Natural killer cell treated with Interleukin-12 subunit alpha and Interleukin-12 subunit beta and Interleukin-15 and Interleukin-18, amount 100 ng/mL, for 72 hours (primary cell): ENCODE measurements at regions not wholly inside any gene's neighbourhood (a gene's known extent, or its start where the extent isn't known, plus 50 kb on each side); places are given as distances from the start of the nearest gene placed in this dataset.

ENCODE experiments used
- ATAC-seq, 2 donors: fragments of 150-1000 bp; cut with Tn5 transposase in 1 of 2; sonication (Bioruptor Pico), chemical (Tn5 transposase) in 1 of 2; 2 replicates each; pipeline ENCODE4 v1.10.0; 2021
- DNase-seq: peaks from one replicate; pipeline ENCODE4 v3.0.0; 2022; ENCODE audit warnings: low spot score
- H3K27ac Mint-ChIP-seq, 2 donors: 1 replicate in 1 of 2; 2 replicates in 1 of 2; pipeline ENCODE4 v1.8.0; 2022; ENCODE audit warnings: mixed read lengths in 2 of 2, mild to moderate bottlenecking in 1 of 2, moderate library complexity in 1 of 2
- H3K27me3 Mint-ChIP-seq, 2 donors: 1 replicate in 1 of 2; 2 replicates in 1 of 2; pipeline ENCODE4 v1.8.0; 2022; ENCODE audit warnings: mixed read lengths in 2 of 2
- H3K36me3 Mint-ChIP-seq: one replicate; pipeline ENCODE4 v1.8.0; 2022; ENCODE audit warnings: mixed read lengths
- H3K4me1 Mint-ChIP-seq, 2 donors: 1 replicate in 1 of 2; 2 replicates in 1 of 2; pipeline ENCODE4 v1.8.0; 2022; ENCODE audit warnings: low read depth in 2 of 2, mixed read lengths in 2 of 2, mild to moderate bottlenecking in 1 of 2
- H3K4me3 Mint-ChIP-seq: one replicate; pipeline ENCODE4 v1.8.0; 2022; ENCODE audit warnings: mixed read lengths
- H3K9me3 Mint-ChIP-seq: 2 replicates; pipeline ENCODE4 v1.8.0; 2022; ENCODE audit warnings: mixed read lengths

GRCh38 chr11:80986421-80987074 lies 1545.7 kb upstream of the TENM4 start:
- no peak for ATAC-seq
- no peak for DNase-seq
- H3K36me3 Mint-ChIP-seq: peaks cover 10% of the 10 kb centered on the region
- no peak overlapping the region for H3K27ac Mint-ChIP-seq
- peaks cover 21% of the 10 kb centered on the region for H3K9me3 Mint-ChIP-seq
- no peaks in the 10 kb centered on the region for H3K27me3 Mint-ChIP-seq
- H3K4me1 Mint-ChIP-seq: no peaks in the 10 kb centered on the region
- H3K4me3 Mint-ChIP-seq: no peak overlapping the region

GRCh38 chr11:80980227-80980626 lies 1539.4 kb upstream of the TENM4 start:
- Mint-ChIP-seq H3K4me3 (no peak overlapping the region), H3K36me3 (peaks cover 6% of the 10 kb centered on the region), H3K27me3 (no peaks in the 10 kb centered on the region), H3K4me1 (no peaks in the 10 kb centered on the region), H3K27ac (no peak overlapping the region), H3K9me3 (peaks cover 13% of the 10 kb centered on the region)
- no peak for DNase-seq
- no peak for ATAC-seq

GRCh38 chr11:80973786-80974185 lies 1533.0 kb upstream of the TENM4 start:
- H3K27me3 Mint-ChIP-seq: no peaks in the 10 kb centered on the region
- no peak for DNase-seq
- no peak for ATAC-seq
- no peak overlapping the region for H3K27ac Mint-ChIP-seq
- peaks cover 7% of the 10 kb centered on the region for H3K9me3 Mint-ChIP-seq
- no peaks in the 10 kb centered on the region for H3K36me3 Mint-ChIP-seq
- no peaks in the 10 kb centered on the region for H3K4me1 Mint-ChIP-seq
- no peak overlapping the region for H3K4me3 Mint-ChIP-seq

- Mint-ChIP-seq H3K9me3 (peaks cover 3% of the 10 kb centered on the region), H3K4me3 (no peak overlapping the region), H3K27ac (no peak overlapping the region), H3K4me1 (no peaks in the 10 kb centered on the region), H3K36me3 (peaks cover under 1% of the 10 kb centered on the region), H3K27me3 (no peaks in the 10 kb centered on the region)
- ATAC-seq: no peak
- DNase-seq: no peak
Observed at GRCh38 chr11:80970037-80970436, 1529.2 kb upstream of the TENM4 start.

GRCh38 chr11:80967649-80968048 lies 1526.8 kb upstream of the TENM4 start:
- H3K27me3 Mint-ChIP-seq: no peaks in the 10 kb centered on the region
- peaks cover 16% of the 10 kb centered on the region for H3K9me3 Mint-ChIP-seq
- peaks cover 7% of the 10 kb centered on the region for H3K36me3 Mint-ChIP-seq
- H3K4me1 Mint-ChIP-seq: no peaks in the 10 kb centered on the region
- ATAC-seq (no peak), DNase-seq (no peak)
- no peak overlapping the region for H3K27ac Mint-ChIP-seq
- H3K4me3 Mint-ChIP-seq: no peak overlapping the region

- Mint-ChIP-seq H3K27ac (no peak overlapping the region), H3K4me1 (no peaks in the 10 kb centered on the region), H3K9me3 (peaks cover 33% of the 10 kb centered on the region), H3K4me3 (no peak overlapping the region), H3K36me3 (peaks cover 17% of the 10 kb centered on the region), H3K27me3 (no peaks in the 10 kb centered on the region)
- DNase-seq (no peak), ATAC-seq (no peak)
Observed at GRCh38 chr11:80960381-80961029, 1519.7 kb upstream of the TENM4 start.

GRCh38 chr11:80959751-80960150 lies 1518.9 kb upstream of the TENM4 start:
- no peaks in the 10 kb centered on the region for H3K4me1 Mint-ChIP-seq
- no peak for DNase-seq
- H3K27ac Mint-ChIP-seq: no peak overlapping the region
- peaks cover 30% of the 10 kb centered on the region for H3K9me3 Mint-ChIP-seq
- no peak overlapping the region for H3K4me3 Mint-ChIP-seq
- ATAC-seq: no peak
- peaks cover 14% of the 10 kb centered on the region for H3K36me3 Mint-ChIP-seq
- H3K27me3 Mint-ChIP-seq: no peaks in the 10 kb centered on the region

GRCh38 chr11:80958987-80959386 lies 1518.2 kb upstream of the TENM4 start:
- H3K36me3 Mint-ChIP-seq: peaks cover 10% of the 10 kb centered on the region

GRCh38 chr11:80958361-80958760 lies 1517.5 kb upstream of the TENM4 start:
- no peak for ATAC-seq
- H3K27me3 Mint-ChIP-seq: no peaks in the 10 kb centered on the region
- peaks cover 10% of the 10 kb centered on the region for H3K36me3 Mint-ChIP-seq
- no peak overlapping the region for H3K4me3 Mint-ChIP-seq
- peaks cover 26% of the 10 kb centered on the region for H3K9me3 Mint-ChIP-seq
- DNase-seq: no peak
- H3K4me1 Mint-ChIP-seq: no peaks in the 10 kb centered on the region
- no peak overlapping the region for H3K27ac Mint-ChIP-seq

More at GRCh38 chr11:80958987-80959386, 1518.2 kb upstream of the TENM4 start:
- no peak for DNase-seq
- Mint-ChIP-seq H3K4me1 (no peaks in the 10 kb centered on the region), H3K27me3 (no peaks in the 10 kb centered on the region), H3K4me3 (no peak overlapping the region), H3K9me3 (peaks cover 29% of the 10 kb centered on the region), H3K27ac (no peak overlapping the region)
- no peak for ATAC-seq

GRCh38 chr11:80955588-80955987 lies 1514.8 kb upstream of the TENM4 start:
- peaks cover 17% of the 10 kb centered on the region for H3K9me3 Mint-ChIP-seq
- DNase-seq (no peak), ATAC-seq (no peak)
- no peaks in the 10 kb centered on the region for H3K4me1 Mint-ChIP-seq
- H3K27ac Mint-ChIP-seq: no peak overlapping the region
- H3K27me3 Mint-ChIP-seq: no peaks in the 10 kb centered on the region
- H3K4me3 Mint-ChIP-seq: no peak overlapping the region
- H3K36me3 Mint-ChIP-seq: peaks cover 12% of the 10 kb centered on the region

GRCh38 chr11:80948781-80949180 lies 1508.0 kb upstream of the TENM4 start:
- Mint-ChIP-seq H3K4me1 (no peaks in the 10 kb centered on the region), H3K9me3 (peaks cover 25% of the 10 kb centered on the region), H3K4me3 (no peak overlapping the region), H3K27me3 (no peaks in the 10 kb centered on the region), H3K27ac (no peak overlapping the region), H3K36me3 (peaks cover 9% of the 10 kb centered on the region)
- no peak for ATAC-seq
- no peak for DNase-seq

- H3K27me3 Mint-ChIP-seq: no peaks in the 10 kb centered on the region
- peaks cover 28% of the 10 kb centered on the region for H3K9me3 Mint-ChIP-seq
- H3K36me3 Mint-ChIP-seq: peaks cover 5% of the 10 kb centered on the region
- H3K4me3 Mint-ChIP-seq: no peak overlapping the region
- H3K4me1 Mint-ChIP-seq: no peaks in the 10 kb centered on the region
- no peak overlapping the region for H3K27ac Mint-ChIP-seq
- no peak for ATAC-seq
- no peak for DNase-seq
Observed at GRCh38 chr11:80944758-80945157, 1503.9 kb upstream of the TENM4 start.

GRCh38 chr11:80943226-80943625 lies 1502.4 kb upstream of the TENM4 start:
- H3K36me3 Mint-ChIP-seq: no peaks in the 10 kb centered on the region
- H3K4me1 Mint-ChIP-seq: no peaks in the 10 kb centered on the region
- no peak overlapping the region for H3K4me3 Mint-ChIP-seq
- ATAC-seq (no peak), DNase-seq (no peak)
- H3K27ac Mint-ChIP-seq: no peak overlapping the region
- peaks cover 20% of the 10 kb centered on the region for H3K9me3 Mint-ChIP-seq
- H3K27me3 Mint-ChIP-seq: no peaks in the 10 kb centered on the region

GRCh38 chr11:80937842-80938241 lies 1497.0 kb upstream of the TENM4 start:
- no peaks in the 10 kb centered on the region for H3K36me3 Mint-ChIP-seq
- no peak for DNase-seq
- peaks cover 14% of the 10 kb centered on the region for H3K9me3 Mint-ChIP-seq
- ATAC-seq: no peak
- no peak overlapping the region for H3K27ac Mint-ChIP-seq
- no peaks in the 10 kb centered on the region for H3K27me3 Mint-ChIP-seq
- no peak overlapping the region for H3K4me3 Mint-ChIP-seq
- no peaks in the 10 kb centered on the region for H3K4me1 Mint-ChIP-seq

GRCh38 chr11:80930038-80930437 lies 1489.2 kb upstream of the TENM4 start:
- H3K4me3 Mint-ChIP-seq: no peak overlapping the region
- DNase-seq (no peak), ATAC-seq (no peak)
- no peaks in the 10 kb centered on the region for H3K36me3 Mint-ChIP-seq
- H3K9me3 Mint-ChIP-seq: peaks cover 16% of the 10 kb centered on the region
- H3K27me3 Mint-ChIP-seq: no peaks in the 10 kb centered on the region
- no peak overlapping the region for H3K27ac Mint-ChIP-seq
- no peaks in the 10 kb centered on the region for H3K4me1 Mint-ChIP-seq
